ENCODE measurements at regions not wholly inside any gene's neighbourhood (a gene's known extent, or its start where the extent isn't known, plus 50 kb on each side); places are given as distances from the start of the nearest gene placed in this dataset.

- Histone ChIP-seq H3K4me1 (ENCODE audit: control insufficient read depth in 1 of 2, insufficient read depth in 2 of 2, low read depth in 1 of 2, low read length in 1 of 2) (no peaks in the 10 kb centered on the region), H3K27ac (ENCODE audit: low read depth in 2 of 2, low read length in 1 of 2) (no peak overlapping the region), H3K9me3 (no peaks in the 10 kb centered on the region), H3K4me3 (ENCODE audit: low read depth in 2 of 2, low read length in 1 of 2) (no peak overlapping the region), H3F3A (replicated peaks; ENCODE audit: insufficient read depth) (no peaks in the 10 kb centered on the region), H3K9ac (no peak overlapping the region), H2AFZ (ENCODE audit: low read depth) (no peak overlapping the region), H3K79me2 (ENCODE audit: insufficient read depth) (no peaks in the 10 kb centered on the region), H3K9me2 (no peaks in the 10 kb centered on the region), H4K20me1 (ENCODE audit: insufficient read depth) (no peaks in the 10 kb centered on the region), H3K27me3 (ENCODE audit: insufficient read depth) (no peaks in the 10 kb centered on the region), H3K4me2 (no peak overlapping the region), H3K36me3 (replicated peaks in 1 of 2; ENCODE audit: control insufficient read depth in 1 of 2, insufficient read depth in 2 of 2, low read length in 1 of 2) (no peaks in the 10 kb centered on the region)
- CTCF ChIA-PET = no interaction called here
- POLR2A ChIA-PET = no interaction called here
- TF ChIP-seq NRF1 (IDR thresholded peaks at IDR 0.05; ENCODE audit: low read depth, low read length) (no peak), TAF1 (IDR thresholded peaks at IDR 0.05; ENCODE audit: borderline replicate concordance, low read depth, low read length) (no peak), ELF1 (IDR thresholded peaks at IDR 0.05) (no peak), USF1 (IDR thresholded peaks at IDR 0.05; ENCODE audit: borderline replicate concordance, low read depth) (no peak), TCF12 (IDR thresholded peaks at IDR 0.05) (no peak), TEAD4 (IDR thresholded peaks at IDR 0.05; ENCODE audit: borderline replicate concordance, insufficient read depth) (no peak), NFIC (IDR thresholded peaks at IDR 0.05; ENCODE audit: borderline replicate concordance) (no peak), REST (IDR thresholded peaks at IDR 0.05; ENCODE audit: low read depth, low read length) (no peak), SIN3A (IDR thresholded peaks at IDR 0.05; ENCODE audit: borderline replicate concordance, low read depth, low read length) (no peak), FOXM1 (IDR thresholded peaks at IDR 0.05; ENCODE audit: low read depth) (no peak), FOSL2 (IDR thresholded peaks at IDR 0.05; ENCODE audit: borderline replicate concordance, low read depth) (no peak)
- 31% methylated on average over 9 of the region's 9 CpGs for WGBS (ENCODE audit: low lambda C conversion rate)
- DNase-seq = no peak
Measured at GRCh38 chr2:2686222-2686621, 355.1 kb upstream of the MYT1L start.

- CTCF ChIA-PET = interaction anchor here (1.0 to 2.7 kb wide), 2 partner anchors 15 to 27 kb away, joined by 3 to 7 read pairs; no protein-coding TSS in a partner anchor
Measured at GRCh38 chr2:2683606-2684224, 352.6 kb upstream of the MYT1L start.

More at GRCh38 chr2:2683606-2684224, 352.6 kb upstream of the MYT1L start:
- no peak overlapping the region for H3K9ac ChIP-seq
- H3K27me3 ChIP-seq (ENCODE audit: insufficient read depth) = no peaks in the 10 kb centered on the region
- H3K4me3 ChIP-seq (ENCODE audit: low read depth in 2 of 2, low read length in 1 of 2) = no peak overlapping the region
- H3K4me1 ChIP-seq (ENCODE audit: control insufficient read depth in 1 of 2, insufficient read depth in 2 of 2, low read depth in 1 of 2, low read length in 1 of 2) = no peaks in the 10 kb centered on the region
- no peaks in the 10 kb centered on the region for H4K20me1 ChIP-seq (ENCODE audit: insufficient read depth)
- no peak overlapping the region for H3K4me2 ChIP-seq
- H3K79me2 ChIP-seq (ENCODE audit: insufficient read depth) = no peaks in the 10 kb centered on the region
- TF ChIP-seq PBX3 (IDR thresholded peaks at IDR 0.05) (no peak), REST (IDR thresholded peaks at IDR 0.05; ENCODE audit: low read depth, low read length) (no peak)
- H3F3A ChIP-seq (replicated peaks; ENCODE audit: insufficient read depth) = no peaks in the 10 kb centered on the region
- no peaks in the 10 kb centered on the region for H3K9me3 ChIP-seq
- POLR2A ChIA-PET = interaction anchor here (0.5 kb wide), 1 partner anchor 1035 kb away, joined by 3 read pairs; no protein-coding TSS in a partner anchor
- H3K36me3 ChIP-seq (replicated peaks in 1 of 2; ENCODE audit: control insufficient read depth in 1 of 2, insufficient read depth in 2 of 2, low read length in 1 of 2) = no peaks in the 10 kb centered on the region
- H3K27ac ChIP-seq (ENCODE audit: low read depth in 2 of 2, low read length in 1 of 2) = no peak overlapping the region
- no peaks in the 10 kb centered on the region for H3K9me2 ChIP-seq
- WGBS (ENCODE audit: low lambda C conversion rate) = 33% methylated on average over 9 of the region's 9 CpGs
- no peak overlapping the region for H2AFZ ChIP-seq (ENCODE audit: low read depth)
- no peak for DNase-seq
